GM12878 (cell line): ENCODE measurements at regions not wholly inside any gene's neighbourhood (a gene's known extent, or its start where the extent isn't known, plus 50 kb on each side); places are given as distances from the start of the nearest gene placed in this dataset.

Experiments
- CHD4 ChIP-seq: fragments of 200-600 bp; sonication (generic); IDR thresholded peaks from 2 replicates; pipeline ENCODE4 v1.6.1; 2016; ENCODE audit warnings: mild to moderate bottlenecking
- GABPA ChIP-seq: IDR thresholded peaks from 2 replicates; pipeline ENCODE4 v1.6.1; 2014; ENCODE audit warnings: antibody characterized with exemption, low read depth, mild to moderate bottlenecking, inconsistent platforms
- POLR2A ChIP-seq: IDR thresholded peaks from 2 replicates; pipeline ENCODE4 v1.6.1; 2011; ENCODE audit warnings: low read depth, mild to moderate bottlenecking, low read length
- POLR2AphosphoS5 ChIP-seq: IDR thresholded peaks from 2 replicates; pipeline ENCODE4 v1.6.1; 2011; ENCODE audit warnings: mild to moderate bottlenecking, low read length, inconsistent platforms
- POU2F2 ChIP-seq: IDR thresholded peaks from 3 replicates; pipeline ENCODE4 v1.6.1; 2011; ENCODE audit warnings: low read depth, mild to moderate bottlenecking, low read length, borderline replicate concordance
- SMC3 ChIP-seq: IDR thresholded peaks from 2 replicates; pipeline ENCODE4 v1.6.1; 2011; ENCODE audit warnings: low read length, improper control_type of control experiment, borderline replicate concordance
- TAF1 ChIP-seq: IDR thresholded peaks from 2 replicates; pipeline ENCODE4 v1.6.1; 2011; ENCODE audit warnings: mild to moderate bottlenecking, low read depth, low read length, borderline replicate concordance
- TCF12 ChIP-seq: IDR thresholded peaks from 2 replicates; pipeline ENCODE4 v1.6.1; 2011; ENCODE audit warnings: low read depth, mild to moderate bottlenecking, low read length
- TCF7 ChIP-seq: IDR thresholded peaks from 2 replicates; pipeline ENCODE4 v1.6.1; 2014; ENCODE audit warnings: antibody characterized with exemption, borderline replicate concordance
- ZSCAN29 ChIP-seq: fragments of 450-650 bp; IDR thresholded peaks from 2 replicates; pipeline ENCODE4 v1.6.1; 2017; ENCODE audit warnings: mild to moderate bottlenecking, moderate library complexity
- TF ChIP-seq, protein P1 (sequence below): IDR thresholded peaks from 2 replicates; pipeline ENCODE4 v1.6.1; 2012; ENCODE audit warnings: low read depth, low read length, improper control_type of control experiment
- TF ChIP-seq, protein P2 (sequence below), 3 experiments: IDR thresholded peaks in 2 of 3; conservative IDR thresholded peaks in 1 of 3; 2 replicates each; pipeline ENCODE4 v1.5.1; 2011; ENCODE audit warnings: low read depth in 3 of 3, low read length in 3 of 3, mild to moderate bottlenecking in 3 of 3, control low read depth in 2 of 3, moderate library complexity in 2 of 3, inconsistent platforms in 1 of 3, mixed read lengths in 1 of 3; ENCODE audit not compliant: control insufficient read depth in 2 of 3, insufficient read depth in 1 of 3; ENCODE audit errors: extremely low read depth in 1 of 3
- TF ChIP-seq, protein P3 (sequence below): fragments of 450-650 bp; IDR thresholded peaks from 2 replicates; pipeline ENCODE4 v1.6.1; 2017; ENCODE audit warnings: antibody characterized with exemption, mild to moderate bottlenecking, moderate library complexity

- TF ChIP-seq, protein P1, sequence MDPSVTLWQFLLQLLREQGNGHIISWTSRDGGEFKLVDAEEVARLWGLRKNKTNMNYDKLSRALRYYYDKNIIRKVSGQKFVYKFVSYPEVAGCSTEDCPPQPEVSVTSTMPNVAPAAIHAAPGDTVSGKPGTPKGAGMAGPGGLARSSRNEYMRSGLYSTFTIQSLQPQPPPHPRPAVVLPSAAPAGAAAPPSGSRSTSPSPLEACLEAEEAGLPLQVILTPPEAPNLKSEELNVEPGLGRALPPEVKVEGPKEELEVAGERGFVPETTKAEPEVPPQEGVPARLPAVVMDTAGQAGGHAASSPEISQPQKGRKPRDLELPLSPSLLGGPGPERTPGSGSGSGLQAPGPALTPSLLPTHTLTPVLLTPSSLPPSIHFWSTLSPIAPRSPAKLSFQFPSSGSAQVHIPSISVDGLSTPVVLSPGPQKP: no peak
- TF ChIP-seq, protein P2, sequence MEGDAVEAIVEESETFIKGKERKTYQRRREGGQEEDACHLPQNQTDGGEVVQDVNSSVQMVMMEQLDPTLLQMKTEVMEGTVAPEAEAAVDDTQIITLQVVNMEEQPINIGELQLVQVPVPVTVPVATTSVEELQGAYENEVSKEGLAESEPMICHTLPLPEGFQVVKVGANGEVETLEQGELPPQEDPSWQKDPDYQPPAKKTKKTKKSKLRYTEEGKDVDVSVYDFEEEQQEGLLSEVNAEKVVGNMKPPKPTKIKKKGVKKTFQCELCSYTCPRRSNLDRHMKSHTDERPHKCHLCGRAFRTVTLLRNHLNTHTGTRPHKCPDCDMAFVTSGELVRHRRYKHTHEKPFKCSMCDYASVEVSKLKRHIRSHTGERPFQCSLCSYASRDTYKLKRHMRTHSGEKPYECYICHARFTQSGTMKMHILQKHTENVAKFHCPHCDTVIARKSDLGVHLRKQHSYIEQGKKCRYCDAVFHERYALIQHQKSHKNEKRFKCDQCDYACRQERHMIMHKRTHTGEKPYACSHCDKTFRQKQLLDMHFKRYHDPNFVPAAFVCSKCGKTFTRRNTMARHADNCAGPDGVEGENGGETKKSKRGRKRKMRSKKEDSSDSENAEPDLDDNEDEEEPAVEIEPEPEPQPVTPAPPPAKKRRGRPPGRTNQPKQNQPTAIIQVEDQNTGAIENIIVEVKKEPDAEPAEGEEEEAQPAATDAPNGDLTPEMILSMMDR (IDR thresholded peaks at IDR 0.05 in 2 of 3, conservative IDR thresholded peaks at IDR 0.05 in 1 of 3; ENCODE audit: control insufficient read depth in 2 of 3, extremely low read depth in 1 of 3, insufficient read depth in 1 of 3, low read depth in 3 of 3, low read length in 3 of 3): no peak
- TF ChIP-seq SMC3: no peak
- TF ChIP-seq, protein P3, sequence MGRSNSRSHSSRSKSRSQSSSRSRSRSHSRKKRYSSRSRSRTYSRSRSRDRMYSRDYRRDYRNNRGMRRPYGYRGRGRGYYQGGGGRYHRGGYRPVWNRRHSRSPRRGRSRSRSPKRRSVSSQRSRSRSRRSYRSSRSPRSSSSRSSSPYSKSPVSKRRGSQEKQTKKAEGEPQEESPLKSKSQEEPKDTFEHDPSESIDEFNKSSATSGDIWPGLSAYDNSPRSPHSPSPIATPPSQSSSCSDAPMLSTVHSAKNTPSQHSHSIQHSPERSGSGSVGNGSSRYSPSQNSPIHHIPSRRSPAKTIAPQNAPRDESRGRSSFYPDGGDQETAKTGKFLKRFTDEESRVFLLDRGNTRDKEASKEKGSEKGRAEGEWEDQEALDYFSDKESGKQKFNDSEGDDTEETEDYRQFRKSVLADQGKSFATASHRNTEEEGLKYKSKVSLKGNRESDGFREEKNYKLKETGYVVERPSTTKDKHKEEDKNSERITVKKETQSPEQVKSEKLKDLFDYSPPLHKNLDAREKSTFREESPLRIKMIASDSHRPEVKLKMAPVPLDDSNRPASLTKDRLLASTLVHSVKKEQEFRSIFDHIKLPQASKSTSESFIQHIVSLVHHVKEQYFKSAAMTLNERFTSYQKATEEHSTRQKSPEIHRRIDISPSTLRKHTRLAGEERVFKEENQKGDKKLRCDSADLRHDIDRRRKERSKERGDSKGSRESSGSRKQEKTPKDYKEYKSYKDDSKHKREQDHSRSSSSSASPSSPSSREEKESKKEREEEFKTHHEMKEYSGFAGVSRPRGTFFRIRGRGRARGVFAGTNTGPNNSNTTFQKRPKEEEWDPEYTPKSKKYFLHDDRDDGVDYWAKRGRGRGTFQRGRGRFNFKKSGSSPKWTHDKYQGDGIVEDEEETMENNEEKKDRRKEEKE: no peak
- no peak for TF ChIP-seq POLR2A
- no peak for TF ChIP-seq TAF1
- no peak for TF ChIP-seq POLR2AphosphoS5
- no peak for TF ChIP-seq ZSCAN29
- no peak for TF ChIP-seq GABPA
- TF ChIP-seq TCF12: no peak
- no peak for TF ChIP-seq CHD4
- no peak for TF ChIP-seq TCF7
- no peak for TF ChIP-seq POU2F2
Observed at GRCh38 chr1:14363036-14363590, 235.4 kb upstream of the KAZN start.
